Myocyte (in vitro differentiated cells): ENCODE measurements at regions not wholly inside any gene's neighbourhood (a gene's known extent, or its start where the extent isn't known, plus 50 kb on each side); places are given as distances from the start of the nearest gene placed in this dataset.

Source experiments
- DNase-seq: peaks from one replicate; pipeline ENCODE4 v3.0.0-alpha.2; 2012; ENCODE audit warnings: low read depth

DNA sequence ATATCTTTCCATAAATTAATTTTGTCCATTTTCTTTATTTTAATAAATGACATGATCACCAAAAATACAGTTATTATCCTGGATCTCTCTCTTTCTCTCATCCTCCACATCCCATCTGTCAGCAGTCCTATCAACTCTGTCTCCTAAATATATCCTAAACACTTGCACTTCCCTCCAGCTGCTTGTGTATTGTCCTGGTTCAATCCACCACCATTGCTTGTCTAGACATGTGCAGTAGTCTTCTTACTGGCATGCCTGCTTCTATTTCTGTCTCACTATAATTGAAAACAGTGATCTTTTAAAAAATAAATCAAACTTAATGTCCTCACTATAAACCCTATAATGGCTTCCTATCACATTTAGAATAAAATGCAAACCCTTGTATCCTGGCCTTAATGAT, 2168.6 kb upstream of the PIK3C3 start:
- peak; percentile 36 for DNase-seq

DNA sequence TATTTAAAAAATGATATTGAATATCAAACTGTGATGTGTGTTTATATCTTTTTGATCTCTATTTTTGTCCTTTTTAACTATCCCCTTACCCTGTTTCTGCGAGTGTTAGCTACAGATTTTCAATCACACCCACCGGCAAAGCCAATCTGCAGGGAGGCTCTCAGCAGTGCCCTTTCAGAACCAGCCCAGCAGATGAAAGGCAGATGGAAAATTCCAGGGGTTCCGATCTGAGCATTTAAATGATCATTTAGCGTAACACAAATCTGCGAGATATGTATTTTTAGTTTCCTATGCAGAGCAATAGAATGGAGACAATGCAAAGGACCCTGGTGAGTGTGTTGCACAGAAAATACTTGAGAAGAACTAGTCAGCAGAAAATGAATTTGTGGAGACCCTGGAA, 2170.5 kb upstream of the PIK3C3 start:
- no peak for DNase-seq

DNA sequence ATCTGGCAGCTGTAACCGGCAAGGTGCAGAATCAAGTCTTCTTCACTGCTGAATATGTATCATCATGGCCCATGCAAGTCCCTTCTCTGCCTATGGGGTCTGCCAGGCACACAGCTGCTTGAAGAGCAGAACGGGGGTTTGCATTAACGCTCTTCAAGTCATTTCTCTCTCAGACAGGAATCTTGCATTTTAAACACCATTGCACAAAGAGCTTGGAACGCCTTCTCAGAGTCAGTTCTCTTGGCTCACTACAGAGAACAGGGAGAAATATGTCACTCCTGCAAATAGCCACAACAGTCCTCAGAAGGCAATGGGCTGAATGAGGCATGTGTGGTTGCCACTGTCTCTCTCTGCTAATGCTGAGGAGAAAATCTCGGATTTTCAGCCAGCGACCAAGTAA, 2173.5 kb upstream of the PIK3C3 start:
- DNase-seq: no peak

DNA sequence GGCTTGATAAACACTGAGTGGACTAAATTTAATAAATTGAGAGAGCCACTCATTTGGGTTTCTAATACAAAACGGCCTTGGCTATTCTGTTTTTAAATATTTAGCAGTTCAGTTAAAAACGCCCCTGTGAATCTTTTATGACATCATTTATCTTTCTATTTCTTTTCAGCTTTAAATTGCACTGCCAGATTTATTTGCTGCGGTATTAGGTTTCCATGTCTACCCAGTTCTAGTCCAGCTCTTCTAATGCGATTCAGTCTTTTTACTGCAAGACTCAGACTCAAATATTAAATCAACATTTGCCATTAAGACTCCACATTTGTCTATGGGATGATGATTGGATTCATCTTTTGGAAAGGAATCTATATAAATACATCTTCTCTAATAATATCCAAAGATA, 2174.3 kb upstream of the PIK3C3 start:
- no peak for DNase-seq

DNA sequence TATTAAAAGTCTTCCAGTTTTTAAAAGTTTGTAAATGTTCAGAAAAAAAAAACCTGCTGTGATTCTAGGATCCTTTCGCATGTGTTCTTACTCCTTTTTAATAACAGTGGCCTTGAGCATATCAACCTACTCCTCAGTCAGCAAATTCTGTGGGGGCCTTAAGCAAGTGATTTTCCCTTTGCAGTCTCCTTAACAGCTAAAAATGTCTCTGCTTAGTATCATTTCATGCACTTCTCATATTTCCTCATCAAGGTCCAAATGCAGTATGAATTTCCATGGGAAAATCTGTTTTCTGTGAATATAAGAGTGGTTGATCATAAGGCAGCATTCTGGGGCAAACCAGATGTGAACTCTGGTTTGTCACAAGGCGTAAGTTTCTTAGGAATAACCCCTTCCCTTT, 2175.1 kb upstream of the PIK3C3 start:
- no peak for DNase-seq

DNA sequence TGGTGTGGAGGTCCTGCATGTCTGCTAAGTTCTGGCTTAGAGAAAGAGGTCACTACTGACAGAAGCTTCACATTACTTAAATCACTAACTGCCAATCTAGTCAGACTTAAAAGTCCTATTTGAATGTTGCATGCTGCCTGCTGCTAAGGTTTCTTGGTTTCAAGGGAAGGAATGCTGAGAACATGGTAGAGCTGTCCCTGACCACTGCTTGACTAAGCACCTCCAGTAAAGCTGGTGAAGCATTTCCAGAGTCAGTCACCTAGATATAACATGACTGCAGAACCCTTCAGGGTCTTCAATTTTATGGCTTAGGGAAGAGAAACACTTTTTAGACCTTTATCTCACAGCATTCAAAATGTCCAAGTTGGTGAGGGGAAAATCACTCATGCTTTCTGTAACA, 2178.3 kb upstream of the PIK3C3 start:
- DNase-seq: peak; percentile 16

DNA sequence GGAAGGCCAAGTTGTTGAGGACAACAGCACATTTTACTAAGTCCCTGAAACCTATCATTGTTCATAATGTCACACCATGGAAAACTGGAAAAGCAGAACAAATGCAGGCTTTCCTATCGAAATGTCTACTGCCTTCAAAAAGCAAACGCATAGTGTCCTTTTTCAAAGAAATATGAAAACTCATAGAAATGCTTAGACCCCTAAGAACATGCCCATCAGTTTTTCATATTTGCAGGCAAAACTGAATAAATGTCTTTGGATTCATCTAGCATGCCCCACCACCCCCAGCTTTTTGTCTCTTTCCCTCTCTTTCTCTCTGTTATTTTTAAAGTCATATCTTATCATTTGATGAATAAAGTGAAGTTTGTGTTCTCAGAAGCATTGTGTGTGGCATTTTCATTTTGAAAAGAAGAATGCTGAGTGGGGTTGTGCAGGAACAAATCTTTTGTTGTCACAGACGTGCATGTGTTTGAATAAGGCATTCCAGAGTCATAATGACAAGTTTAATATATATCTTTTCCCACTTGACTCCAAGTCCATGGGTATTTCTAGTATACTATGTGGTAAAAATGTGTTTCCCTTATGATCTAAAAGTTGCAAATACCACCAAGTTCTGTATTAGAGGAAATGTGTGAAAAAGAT, 2180.0 kb upstream of the PIK3C3 start:
- no peak for DNase-seq

DNA sequence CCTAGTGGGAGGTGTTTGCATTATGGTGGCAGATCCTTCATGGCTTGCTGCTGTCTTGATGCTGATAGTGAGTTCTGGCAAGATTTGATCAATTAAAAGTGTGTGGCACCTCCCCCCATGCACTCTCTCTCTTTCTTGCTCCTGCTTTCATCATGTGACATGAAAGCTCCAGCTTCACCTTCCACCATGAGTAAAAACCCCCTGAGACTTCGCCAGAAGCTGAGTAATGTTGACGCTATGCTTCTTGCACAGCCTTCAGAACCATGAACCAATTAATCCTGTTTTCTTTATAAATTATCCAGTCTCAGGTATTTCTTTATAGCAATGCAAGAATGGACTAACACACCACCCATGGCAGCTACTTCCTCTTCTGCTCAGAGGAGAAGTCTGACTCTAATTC, 2181.4 kb upstream of the PIK3C3 start:
- no peak for DNase-seq

DNA sequence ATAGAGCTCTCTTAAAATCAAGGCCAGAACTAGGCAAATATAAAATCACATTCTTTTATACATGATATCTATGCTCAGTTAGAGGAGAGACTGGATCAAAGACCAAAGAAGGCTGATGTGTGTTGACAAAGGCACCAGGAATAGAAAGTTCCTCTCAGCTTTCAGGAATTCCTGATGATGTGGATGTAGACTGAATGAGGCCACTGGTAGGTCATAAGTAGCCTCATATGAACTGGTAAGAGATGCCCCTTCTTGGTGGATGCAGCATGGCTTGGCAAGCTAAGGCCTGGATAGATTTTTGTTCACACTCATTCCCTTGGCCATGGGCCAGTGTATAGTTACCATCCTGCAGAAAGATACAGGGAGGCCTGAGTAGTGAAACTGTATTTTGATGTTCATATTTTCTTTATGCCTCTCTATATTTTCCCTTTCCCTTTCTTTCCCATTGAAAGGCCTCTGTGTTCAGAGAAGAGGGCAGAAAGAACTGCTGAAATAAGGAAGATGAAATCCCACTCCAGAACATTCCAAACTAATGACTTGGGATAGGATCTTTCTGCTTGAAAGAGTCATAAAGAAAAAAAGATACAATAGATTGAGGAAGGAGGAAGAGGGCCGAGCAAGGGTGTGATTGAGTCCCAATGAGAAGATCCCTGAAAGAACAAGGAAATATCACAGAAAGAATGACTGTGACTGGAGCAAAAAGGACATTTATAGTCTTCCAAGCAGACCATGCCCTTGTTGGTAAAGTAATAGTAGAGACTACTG, 2182.7 kb upstream of the PIK3C3 start:
- DNase-seq: peak; percentile 59

DNA sequence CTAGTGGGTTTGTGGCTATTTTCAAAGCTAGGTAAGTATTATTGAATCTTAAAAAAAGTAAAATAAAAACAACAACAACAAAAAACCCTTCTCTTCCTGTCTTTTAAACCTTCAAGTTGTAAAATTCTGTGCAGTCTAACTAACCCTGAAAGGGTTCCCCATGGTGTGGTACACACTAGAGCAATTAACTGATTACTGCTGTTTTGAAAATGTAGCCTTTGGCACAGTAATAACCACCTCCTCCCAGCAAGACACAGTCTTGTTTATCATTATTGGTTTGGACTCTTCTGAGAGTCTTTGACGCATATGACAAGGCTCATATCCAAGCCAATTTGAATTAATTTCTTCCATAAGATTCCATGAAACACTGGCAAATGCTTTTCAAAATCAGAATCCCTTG, 2184.6 kb upstream of the PIK3C3 start:
- no peak for DNase-seq

DNA sequence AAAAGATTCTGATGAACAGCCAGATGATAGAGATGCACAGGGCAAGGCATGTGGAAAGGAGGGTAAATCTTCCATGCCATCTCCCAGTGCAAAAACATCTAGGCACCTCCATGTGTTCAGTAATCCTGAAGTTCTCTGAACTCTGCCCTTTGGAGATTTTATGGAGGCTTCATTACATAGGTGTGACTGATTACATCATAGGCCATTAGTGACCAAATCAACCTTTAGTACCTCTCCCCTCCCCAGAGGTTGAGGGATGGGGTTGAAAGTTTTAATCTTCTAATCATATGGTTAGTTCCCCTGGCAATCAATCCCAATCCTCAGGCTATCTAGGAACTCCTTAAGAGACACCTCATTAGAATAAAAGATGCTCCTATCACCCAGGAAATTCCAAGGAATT, 2190.2 kb upstream of the PIK3C3 start:
- no peak for DNase-seq

DNA sequence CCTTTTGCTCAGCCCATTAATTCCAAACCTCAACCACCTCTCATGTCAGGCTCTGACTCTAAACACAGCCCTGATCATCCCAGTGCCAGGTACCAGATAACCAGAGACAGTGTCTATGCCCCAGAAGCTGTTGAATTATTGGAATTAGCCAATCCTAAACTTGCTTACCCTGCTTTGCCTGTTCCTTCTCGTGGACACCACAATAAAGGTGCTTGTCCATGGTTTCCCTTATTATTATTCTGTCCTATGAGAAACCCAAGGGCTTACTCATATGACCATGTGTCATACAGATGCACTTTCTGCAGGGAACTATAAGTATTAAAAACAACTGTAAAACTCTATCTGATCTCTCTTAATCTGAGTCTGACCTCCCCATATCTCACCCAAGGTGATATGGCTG, 2193.8 kb upstream of the PIK3C3 start:
- no peak for DNase-seq

DNA sequence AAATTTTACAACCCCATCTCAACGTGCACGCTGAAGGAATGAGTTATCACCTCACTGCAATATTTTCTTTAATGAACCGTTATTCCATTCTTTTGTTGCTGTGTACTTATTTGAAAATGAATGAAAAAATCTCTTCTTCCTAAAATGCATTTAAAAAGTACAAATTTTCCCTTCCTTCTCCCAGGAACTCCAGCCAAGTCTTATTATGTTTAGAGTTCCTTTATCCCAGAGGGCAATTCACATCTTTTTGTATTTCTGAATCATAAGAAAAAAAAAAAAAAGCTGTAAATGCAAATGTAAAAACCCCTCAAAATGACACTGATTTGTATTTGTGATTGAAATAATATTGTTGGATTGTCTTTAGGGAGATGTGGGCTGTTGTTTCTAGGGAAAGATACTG, 2194.3 kb upstream of the CELF4 start:
- no peak for DNase-seq

DNA sequence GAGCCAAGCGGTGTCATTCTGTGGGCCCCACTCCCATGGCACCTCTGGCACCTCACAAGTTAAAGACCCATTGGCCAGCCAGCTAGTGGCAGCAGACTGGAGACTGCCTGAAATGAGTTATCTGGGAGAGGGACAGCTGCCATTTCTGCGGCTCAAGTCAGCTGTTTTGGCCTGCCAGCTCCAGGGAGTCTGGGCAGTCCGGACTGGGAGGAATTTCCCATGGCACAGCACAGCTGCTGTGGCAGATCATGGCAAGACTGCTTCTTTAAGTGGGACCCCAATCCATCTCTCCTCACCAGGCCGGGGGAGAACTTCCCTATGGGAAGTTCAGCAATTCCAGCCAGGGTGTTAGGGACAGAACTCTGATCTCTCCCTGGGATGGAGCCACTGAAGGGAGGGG, 2187.6 kb upstream of the CELF4 start:
- DNase-seq: peak; percentile 93

DNA sequence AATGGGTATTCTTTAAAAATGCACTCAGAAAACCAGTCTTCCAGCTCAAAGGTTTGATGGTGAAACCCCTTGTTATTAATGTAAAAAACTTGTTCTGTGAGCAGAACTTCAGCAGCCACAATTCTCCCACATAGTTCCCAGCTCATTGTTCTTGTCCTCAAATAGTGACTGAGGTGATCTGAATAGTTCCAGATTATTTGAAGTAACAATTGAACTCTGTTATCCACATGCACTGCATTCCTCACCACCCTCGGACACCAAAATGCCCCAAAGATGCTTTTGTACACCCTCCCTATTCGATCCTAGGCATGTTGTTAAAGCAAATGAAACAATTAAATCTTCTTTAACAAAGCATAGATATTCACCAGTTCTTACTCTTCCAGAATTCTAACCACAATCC, 2186.8 kb upstream of the CELF4 start:
- DNase-seq: peak; percentile 21

DNA sequence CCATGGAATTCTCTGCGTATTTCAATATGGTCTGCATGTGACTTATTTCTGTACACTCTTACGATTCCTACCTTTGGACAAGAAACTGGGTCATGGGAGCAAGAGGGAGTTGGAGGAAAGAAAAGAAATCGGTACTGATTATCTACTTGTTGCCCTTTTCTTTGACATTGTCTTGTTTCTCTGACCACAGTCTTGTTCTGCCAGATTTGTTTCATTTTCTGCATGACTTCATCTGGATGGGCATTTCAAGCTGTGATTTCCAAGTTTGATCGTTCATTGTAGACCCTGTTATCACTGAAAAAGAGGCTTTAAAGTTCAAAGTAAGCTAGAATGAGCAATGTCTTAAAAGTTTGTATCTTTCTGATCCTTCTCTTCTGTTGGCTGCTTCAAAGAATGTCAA, 2186.3 kb upstream of the CELF4 start:
- DNase-seq: no peak

DNA sequence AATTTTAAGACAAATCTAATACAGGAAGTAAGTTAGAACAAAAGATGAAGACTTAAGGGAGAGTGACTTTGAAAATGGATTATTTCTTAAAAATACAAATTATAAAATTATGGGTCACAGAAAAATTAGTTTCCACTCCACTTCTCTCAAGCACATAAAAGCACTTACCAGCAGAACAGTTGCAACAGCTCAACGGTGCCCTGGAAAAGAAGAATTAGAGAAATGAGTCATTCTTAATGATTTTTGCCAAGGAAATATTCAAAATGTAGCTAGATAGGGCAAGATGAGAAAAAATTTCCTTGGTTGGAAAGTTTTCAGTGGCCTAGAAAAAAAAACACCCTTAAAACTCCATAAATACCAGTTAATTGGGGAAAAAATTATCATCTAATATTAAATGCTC, 2185.6 kb upstream of the CELF4 start:
- DNase-seq: peak; percentile 9

DNA sequence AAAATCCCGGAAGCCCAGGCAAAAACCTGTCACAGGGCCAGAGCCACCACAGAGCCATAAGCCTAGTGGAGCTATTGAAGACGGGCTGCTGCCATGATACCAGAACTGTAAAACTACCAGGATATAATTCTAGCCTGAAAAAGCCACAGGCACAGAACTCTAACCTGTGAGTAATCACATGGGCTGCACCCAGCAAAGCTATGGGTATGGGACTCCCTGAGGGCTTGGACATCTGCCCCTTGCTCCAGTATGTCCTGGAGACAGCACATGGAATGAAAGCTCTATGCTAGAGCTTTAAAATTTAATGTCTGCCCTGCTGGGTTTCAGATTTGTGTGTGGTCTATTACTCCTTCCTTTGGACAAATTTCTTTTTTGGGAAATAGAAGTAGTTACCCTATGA, 2183.6 kb upstream of the CELF4 start:
- DNase-seq: no peak

DNA sequence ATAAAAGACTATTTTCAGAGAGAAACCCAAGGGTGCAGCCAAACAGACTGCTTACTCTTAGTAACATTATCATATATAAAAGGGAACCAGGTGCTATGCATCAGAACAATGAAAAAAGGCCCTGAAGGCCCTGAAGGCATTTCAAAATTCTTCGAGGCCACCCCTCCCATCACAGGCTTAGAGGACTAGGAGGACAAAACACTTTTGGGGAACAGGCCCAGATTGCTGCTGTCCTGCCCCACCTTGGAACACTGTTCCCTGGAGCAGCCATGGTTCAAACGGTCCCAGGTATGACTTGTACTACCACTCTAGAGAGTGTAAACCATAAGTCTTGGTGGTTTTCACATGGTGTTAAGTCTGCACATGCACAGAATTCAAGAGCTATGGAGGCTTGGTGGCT, 2183.1 kb upstream of the CELF4 start:
- DNase-seq: no peak

DNA sequence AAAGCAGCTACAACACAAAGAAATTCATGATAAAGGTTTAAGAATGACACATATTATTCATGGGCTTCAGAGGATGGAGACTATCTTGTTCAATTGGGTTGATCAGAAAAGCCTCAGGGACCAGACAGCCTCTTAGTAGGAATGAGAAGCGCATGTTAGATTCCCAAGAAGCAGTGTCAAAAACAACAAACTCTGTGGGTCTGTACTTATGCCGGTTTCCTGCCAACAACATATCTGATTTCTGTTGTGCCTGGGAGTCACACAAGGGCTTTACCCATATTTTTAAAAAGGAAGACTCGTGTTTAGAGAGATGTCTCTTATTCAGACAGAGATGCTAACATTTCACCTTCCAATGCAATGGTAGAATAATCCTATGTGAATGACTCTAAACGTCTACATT, 2180.6 kb upstream of the CELF4 start:
- no peak for DNase-seq

DNA sequence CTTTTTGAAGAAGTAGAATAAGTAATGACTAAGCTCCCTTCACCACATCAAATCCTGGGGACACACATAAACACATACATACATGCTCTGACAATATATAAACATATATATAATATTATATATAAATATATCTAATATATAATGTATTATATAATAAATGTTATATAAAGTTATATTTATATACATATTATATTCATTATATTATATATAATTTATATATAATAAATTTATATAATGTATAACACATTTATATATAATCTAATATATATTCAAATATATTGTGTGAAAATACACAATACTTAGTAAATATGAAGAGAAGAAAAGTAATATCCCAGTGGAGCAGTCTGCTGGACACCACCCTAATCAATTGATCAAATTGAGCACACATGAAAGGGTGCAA, 2177.9 kb upstream of the CELF4 start:
- no peak for DNase-seq

DNA sequence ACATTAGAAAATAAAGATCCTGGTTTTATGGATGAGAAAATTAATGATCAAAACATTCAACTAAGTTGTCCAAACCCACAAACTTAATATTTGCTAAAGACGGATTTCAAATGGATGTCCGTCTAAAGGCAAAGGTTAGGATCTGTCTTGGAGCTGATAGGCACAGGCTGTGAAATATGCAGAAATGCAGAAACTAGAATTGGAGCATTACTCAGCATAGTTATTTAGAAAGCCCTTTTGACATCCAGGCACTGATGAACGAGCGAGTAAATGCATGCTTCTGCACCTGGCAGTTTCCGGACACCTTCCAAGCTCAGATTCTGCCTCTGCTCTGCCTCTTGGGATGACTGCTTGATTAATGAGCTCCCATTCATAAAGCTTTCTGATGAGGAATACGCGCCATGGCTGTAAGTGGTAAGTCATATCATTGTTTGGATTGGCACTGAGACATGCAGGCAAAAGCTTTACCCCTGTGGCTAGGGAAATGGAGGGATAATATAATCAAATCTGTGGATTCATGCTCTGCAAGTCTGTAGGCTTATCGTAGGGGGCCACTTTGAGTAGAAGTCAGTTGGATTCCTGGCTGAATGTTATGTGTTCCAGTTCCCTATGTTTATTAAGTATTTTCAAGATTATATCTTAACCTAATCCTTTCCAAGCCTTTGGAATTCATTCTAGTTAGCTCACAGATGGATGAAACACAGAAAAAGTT, 2176.3 kb upstream of the CELF4 start:
- no peak for DNase-seq

DNA sequence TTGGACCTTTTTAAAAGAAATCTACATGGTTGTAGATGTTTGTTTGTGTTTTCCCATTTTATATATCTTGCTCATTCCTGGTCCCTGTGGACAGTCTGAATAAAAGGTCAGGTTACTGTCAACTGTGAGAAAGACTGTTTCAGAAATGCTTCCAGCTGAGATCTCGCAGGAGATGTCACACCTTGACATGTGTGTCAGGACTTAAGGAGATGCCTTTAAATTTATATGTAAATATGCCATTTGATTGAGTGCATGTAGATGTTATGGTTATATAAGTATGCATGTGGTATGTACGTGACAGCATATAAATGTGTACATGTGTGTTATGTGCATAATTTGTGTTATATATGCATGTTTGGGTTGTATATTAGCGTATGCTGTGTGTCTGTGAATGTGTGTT, 2172.3 kb upstream of the CELF4 start:
- DNase-seq: no peak
